PC-9 (cell line): ENCODE measurements at regions not wholly inside any gene's neighbourhood (a gene's known extent, or its start where the extent isn't known, plus 50 kb on each side); places are given as distances from the start of the nearest gene placed in this dataset.
A peak's percentile ranks its signal among the peaks of the same experiment; 100 is the strongest.
"Not testable (repeated sequence)": the region's sequence is repeated elsewhere in the genome, so short reads cannot be mapped to it uniquely, and the experiment has no call there.

ENCODE experiments used
- BruUV-seq: library from RNA; stranded (reverse); fragments of 400-500 nt; replicated peaks from 2 replicates; lab custom pipeline; 2021; lab: Mats Ljungman, UMichigan
- CTCF ChIA-PET: fragments of 300-600 bp; sonication (Branson Sonifier 250); formaldehyde crosslinking; loops from one replicate; lab custom pipeline; 2022; ENCODE audit warnings: antibody characterized with exemption; lab: Charles Lee
- POLR2A ChIA-PET: fragments of 300-600 bp; sonication (Branson Sonifier 250); formaldehyde crosslinking; loops from one replicate; lab custom pipeline; 2022; ENCODE audit warnings: antibody characterized with exemption; ENCODE audit not compliant: unreplicated experiment; lab: Charles Lee
- DNase-seq, 2 experiments: peaks; one replicate each; pipeline versions ENCODE4 v3.0.0 to v3.0.0-alpha.2; 2015 to 2022; ENCODE audit warnings: mixed read lengths in 1 of 2
- H2AFZ ChIP-seq: fragments of 200-600 bp; sonication (generic); 2 replicates; pipeline ENCODE4 v1.8.1; 2017; ENCODE audit warnings: antibody characterized with exemption
- H3F3A ChIP-seq: fragments of 200-600 bp; sonication (generic); 2 replicates; pipeline ENCODE4 v1.8.1; 2017; ENCODE audit warnings: antibody characterized with exemption, mild to moderate bottlenecking, low read depth; ENCODE audit not compliant: insufficient read depth
- H3K27ac ChIP-seq: fragments of 200-600 bp; sonication (generic); 2 replicates; pipeline ENCODE4 v1.6.1; 2016; ENCODE audit warnings: mixed run types
- H3K27me3 ChIP-seq: fragments of 200-600 bp; sonication (generic); 2 replicates; pipeline ENCODE4 v1.6.1; 2016; ENCODE audit warnings: low read depth, mixed run types; ENCODE audit not compliant: insufficient read depth
- H3K36me3 ChIP-seq: fragments of 200-600 bp; sonication (generic); 2 replicates; pipeline ENCODE4 v1.6.1; 2016; ENCODE audit warnings: low read depth, mixed run types
- H3K4me1 ChIP-seq: fragments of 200-600 bp; sonication (generic); replicated peaks from 2 replicates; pipeline ENCODE4 v1.6.1; 2016; ENCODE audit warnings: mixed run types; ENCODE audit not compliant: insufficient read depth
- H3K4me2 ChIP-seq: fragments of 200-600 bp; sonication (generic); 2 replicates; pipeline ENCODE4 v1.6.1; 2017; ENCODE audit warnings: mixed run types
- H3K4me3 ChIP-seq: fragments of 200-600 bp; sonication (generic); 2 replicates; pipeline ENCODE4 v1.6.1; 2016; ENCODE audit warnings: mixed run types
- H3K79me2 ChIP-seq: fragments of 200-600 bp; sonication (generic); 2 replicates; pipeline ENCODE4 v1.6.1; 2017; ENCODE audit warnings: low read depth, mixed run types
- H3K9me2 ChIP-seq: fragments of 200-600 bp; sonication (generic); 2 replicates; pipeline ENCODE4 v1.8.1; 2017; ENCODE audit warnings: mild to moderate bottlenecking; ENCODE audit not compliant: insufficient read depth
- H3K9me3 ChIP-seq: fragments of 200-600 bp; sonication (generic); 2 replicates; pipeline ENCODE4 v1.8.1; 2016; ENCODE audit warnings: low read depth; ENCODE audit not compliant: insufficient read depth
- H4K20me1 ChIP-seq: fragments of 200-600 bp; sonication (generic); 2 replicates; pipeline ENCODE4 v1.8.1; 2017; ENCODE audit not compliant: insufficient read depth
- CTCF ChIP-seq: fragments of 200-600 bp; sonication (generic); conservative IDR thresholded peaks from 2 replicates; pipeline ENCODE4 v1.6.1; 2017; ENCODE audit warnings: mixed run types, antibody characterized with exemption, mild to moderate bottlenecking, moderate library complexity
- EZH2 ChIP-seq: fragments of 200-600 bp; sonication (generic); IDR thresholded peaks from 2 replicates; pipeline ENCODE4 v1.8.0; 2017; ENCODE audit warnings: antibody characterized with exemption, low read depth
- intact Hi-C: fragments of 100-400 bp; cut with micrococcal nuclease; formaldehyde crosslinking; loops from one replicate; pipeline ENCODE4 v1.10.0; 2022; ENCODE audit not compliant: unreplicated experiment

- H3K36me3 ChIP-seq, H3F3A ChIP-seq, H3K79me2 ChIP-seq, H3K9me3 ChIP-seq, BruUV-seq, H3K4me3 ChIP-seq, H3K4me2 ChIP-seq, H2AFZ ChIP-seq, DNase-seq, H3K4me1 ChIP-seq, CTCF ChIA-PET, intact Hi-C loops, H4K20me1 ChIP-seq, H3K9me2 ChIP-seq, H3K27ac ChIP-seq, POLR2A ChIA-PET: not testable (repeated sequence)
- H3K27me3 ChIP-seq: peaks cover 45% of the 10 kb centered on the region
- 0 out of 2 replicates have a peak, but pooled peaks have one; percentile 22 for TF ChIP-seq CTCF
Observed at GRCh38 chrX:451750-452149, 65.0 kb upstream of the PPP2R3B start.

GRCh38 chrX:452598-452997 is 65.9 kb upstream of the PPP2R3B start:
- H2AFZ ChIP-seq: no peak overlapping the region
- no TSS peak for BruUV-seq
- intact Hi-C loops: no loop called here
- no peaks in the 10 kb centered on the region; the same call in 1 of the 2 replicates for H3K9me3 ChIP-seq
- POLR2A ChIA-PET: no interaction called here
- peaks cover 43% of the 10 kb centered on the region for H3K27me3 ChIP-seq
- H3K4me3 ChIP-seq: no peak overlapping the region
- H3K36me3 ChIP-seq: no peaks in the 10 kb centered on the region
- TF ChIP-seq CTCF (no peak), EZH2 (no peak)
- no peaks in the 10 kb centered on the region for H3F3A ChIP-seq
- no peaks in the 10 kb centered on the region for H3K79me2 ChIP-seq
- CTCF ChIA-PET: no interaction called here
- H3K4me1 ChIP-seq: no peaks in the 10 kb centered on the region
- no peak overlapping the region for H3K27ac ChIP-seq
- H3K4me2 ChIP-seq: no peak overlapping the region
- no peak for DNase-seq
- no peaks in the 10 kb centered on the region for H3K9me2 ChIP-seq
- H4K20me1 ChIP-seq: no peaks in the 10 kb centered on the region

- H3F3A ChIP-seq, BruUV-seq, H3K4me3 ChIP-seq, intact Hi-C loops, H3K36me3 ChIP-seq, H4K20me1 ChIP-seq, H2AFZ ChIP-seq, H3K79me2 ChIP-seq, H3K9me3 ChIP-seq, H3K4me1 ChIP-seq, CTCF ChIA-PET, H3K27ac ChIP-seq, POLR2A ChIA-PET, DNase-seq, H3K9me2 ChIP-seq, H3K4me2 ChIP-seq: not testable (repeated sequence)
- peaks cover 45% of the 10 kb centered on the region for H3K27me3 ChIP-seq
Observed at GRCh38 chrX:454514-454913, 67.8 kb upstream of the PPP2R3B start.

GRCh38 chrX:455199-455598 is 68.5 kb upstream of the PPP2R3B start:
- ChIA-PET POLR2A (no interaction called here), CTCF (no interaction called here)
- Histone ChIP-seq H4K20me1 (no peaks in the 10 kb centered on the region), H3F3A (no peaks in the 10 kb centered on the region), H3K4me2 (no peak overlapping the region), H3K4me1 (no peaks in the 10 kb centered on the region), H3K36me3 (no peaks in the 10 kb centered on the region), H3K4me3 (no peak overlapping the region), H3K9me2 (no peaks in the 10 kb centered on the region), H3K79me2 (no peaks in the 10 kb centered on the region), H3K27me3 (peaks cover 46% of the 10 kb centered on the region), H2AFZ (no peak overlapping the region), H3K27ac (no peak overlapping the region), H3K9me3 (no peaks in the 10 kb centered on the region; the same call in 1 of the 2 replicates)
- TF ChIP-seq EZH2 (no peak), CTCF (no peak)
- no peak for DNase-seq
- no TSS peak for BruUV-seq
- intact Hi-C loops: no loop called here
